MM.1S (cell line): ENCODE measurements at regions not wholly inside any gene's neighbourhood (a gene's known extent, or its start where the extent isn't known, plus 50 kb on each side); places are given as distances from the start of the nearest gene placed in this dataset.

Source experiments
- DNase-seq: peaks from one replicate; pipeline ENCODE4 v3.0.0-alpha.2; 2015
- H2AFZ ChIP-seq: fragments of 300-600 bp; sonication (generic); 2 replicates; pipeline ENCODE4 v1.6.0; 2016; ENCODE audit warnings: antibody characterized with exemption, low read length
- H3F3A ChIP-seq: fragments of 300-600 bp; sonication (generic); 2 replicates; pipeline ENCODE4 v1.6.1; 2016; ENCODE audit warnings: mild to moderate bottlenecking, antibody characterized with exemption, low read length, moderate library complexity, mixed read lengths; ENCODE audit not compliant: insufficient read depth
- H3K27ac ChIP-seq: fragments of 300-600 bp; sonication (generic); 2 replicates; pipeline ENCODE4 v1.5.1; 2016; ENCODE audit warnings: mild to moderate bottlenecking, low read length
- H3K27me3 ChIP-seq: fragments of 300-600 bp; sonication (generic); replicated peaks from 2 replicates; pipeline ENCODE4 v1.6.0; 2016; ENCODE audit warnings: low read length; ENCODE audit not compliant: insufficient read depth
- H3K36me3 ChIP-seq: fragments of 300-600 bp; sonication (generic); replicated peaks from 2 replicates; pipeline ENCODE4 v1.6.1; 2016; ENCODE audit warnings: mild to moderate bottlenecking, low read length, mixed read lengths; ENCODE audit not compliant: insufficient read depth
- H3K4me1 ChIP-seq: fragments of 300-600 bp; sonication (generic); 2 replicates; pipeline ENCODE4 v1.6.1; 2016; ENCODE audit warnings: low read length, mixed read lengths
- H3K4me2 ChIP-seq: fragments of 300-600 bp; sonication (generic); 2 replicates; pipeline ENCODE4 v1.6.0; 2016; ENCODE audit warnings: low read depth, low read length
- H3K4me3 ChIP-seq: fragments of 300-600 bp; sonication (generic); 2 replicates; pipeline ENCODE4 v1.5.1; 2016; ENCODE audit warnings: low read length, mixed read lengths
- H3K79me2 ChIP-seq: fragments of 300-600 bp; sonication (generic); 2 replicates; pipeline ENCODE4 v1.6.1; 2016; ENCODE audit warnings: mixed run types, low read length, mixed read lengths
- H3K9ac ChIP-seq: fragments of 300-600 bp; sonication (generic); 2 replicates; pipeline ENCODE4 v1.6.1; 2016; ENCODE audit warnings: low read length, mixed read lengths
- H3K9me2 ChIP-seq: fragments of 300-600 bp; sonication (generic); replicated peaks from 2 replicates; pipeline ENCODE4 v1.6.1; 2016; ENCODE audit warnings: mild to moderate bottlenecking, low read length, mixed read lengths; ENCODE audit not compliant: insufficient read depth
- H3K9me3 ChIP-seq: fragments of 300-600 bp; sonication (generic); replicated peaks from 2 replicates; pipeline ENCODE4 v1.6.1; 2016; ENCODE audit warnings: mild to moderate bottlenecking, low read length, mixed read lengths; ENCODE audit not compliant: insufficient read depth
- H4K20me1 ChIP-seq: fragments of 300-600 bp; sonication (generic); 2 replicates; pipeline ENCODE4 v1.6.1; 2016; ENCODE audit warnings: mild to moderate bottlenecking, low read length, moderate library complexity, mixed read lengths; ENCODE audit not compliant: insufficient read depth
- CTCF ChIP-seq: fragments of 300-600 bp; sonication (generic); IDR thresholded peaks from 2 replicates; pipeline ENCODE4 v1.5.1; 2016; ENCODE audit warnings: antibody characterized with exemption, low read length, mixed read lengths
- EZH2 ChIP-seq: fragments of 300-600 bp; sonication (generic); optimal IDR thresholded peaks from 2 replicates; pipeline ENCODE3; 2017; ENCODE audit warnings: low read depth, mild to moderate bottlenecking, antibody characterized with exemption, low read length, mixed read lengths
- EZH2phosphoT487 ChIP-seq: fragments of 300-600 bp; sonication (generic); IDR thresholded peaks from 2 replicates; pipeline ENCODE4 v1.6.1; 2018; ENCODE audit warnings: antibody characterized with exemption, low read length

DNA sequence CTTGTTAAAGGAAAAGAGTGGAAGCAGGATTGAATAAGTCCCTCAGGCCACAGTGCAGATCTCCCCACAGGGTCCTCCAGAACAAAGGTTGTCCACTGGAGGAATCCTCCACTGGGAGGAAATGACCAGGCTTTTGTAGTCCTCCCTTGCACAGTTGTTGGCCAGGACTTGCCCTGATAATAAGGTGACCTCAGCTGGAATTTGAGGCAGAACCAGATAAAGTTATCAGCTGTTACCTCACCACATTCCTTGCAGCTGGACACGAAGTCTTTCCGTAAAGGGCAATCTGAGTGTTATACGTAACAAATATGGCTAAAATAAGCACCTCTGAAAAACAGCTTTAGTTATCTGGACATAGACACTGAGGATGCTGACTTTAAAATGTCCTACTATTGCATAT is 83.5 kb upstream of the NAALADL2 start:
- Histone ChIP-seq H3K9ac (no peak overlapping the region), H3K4me3 (no peak overlapping the region), H3K27ac (no peak overlapping the region), H3K36me3 (no peaks in the 10 kb centered on the region), H3K79me2 (no peaks in the 10 kb centered on the region), H3K4me1 (no peaks in the 10 kb centered on the region), H2AFZ (no peak overlapping the region), H3K9me2 (no peaks in the 10 kb centered on the region), H3K4me2 (no peak overlapping the region), H4K20me1 (no peaks in the 10 kb centered on the region), H3K27me3 (no peaks in the 10 kb centered on the region), H3F3A (no peaks in the 10 kb centered on the region), H3K9me3 (no peaks in the 10 kb centered on the region)
- TF ChIP-seq EZH2phosphoT487 (no peak), EZH2 (no peak), CTCF (no peak)
- no peak for DNase-seq

DNA sequence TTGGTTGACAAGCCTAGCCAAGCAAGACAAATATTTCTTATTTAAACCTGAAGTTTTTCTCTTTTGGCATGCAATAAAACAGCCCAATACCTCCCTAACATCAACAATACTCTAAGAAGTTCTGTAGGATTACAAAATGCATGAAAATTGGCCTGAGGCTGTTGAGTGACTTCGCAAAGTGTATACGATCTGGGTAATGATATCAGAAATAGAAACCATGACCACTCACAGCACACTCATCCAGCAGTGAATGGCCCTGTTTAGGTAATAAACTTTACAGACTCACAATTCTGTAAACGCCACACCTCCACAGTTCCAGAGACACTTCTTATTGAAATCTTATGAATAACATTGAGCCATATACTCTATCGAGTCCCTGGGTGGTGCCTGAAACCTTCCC is 83.0 kb upstream of the NAALADL2 start:
- Histone ChIP-seq H3K27me3 (no peaks in the 10 kb centered on the region), H3K4me2 (no peak overlapping the region), H2AFZ (no peak overlapping the region), H3K4me1 (no peaks in the 10 kb centered on the region), H3K36me3 (no peaks in the 10 kb centered on the region), H3K9me3 (no peaks in the 10 kb centered on the region), H3K79me2 (no peaks in the 10 kb centered on the region), H3F3A (no peaks in the 10 kb centered on the region), H3K4me3 (no peak overlapping the region), H3K9ac (no peak overlapping the region), H3K27ac (no peak overlapping the region), H4K20me1 (no peaks in the 10 kb centered on the region), H3K9me2 (no peaks in the 10 kb centered on the region)
- no peak for DNase-seq
- no peak for TF ChIP-seq EZH2

GRCh38 chr3:174776636-174777035 is 82.5 kb upstream of the NAALADL2 start:
- no peak for TF ChIP-seq EZH2
- no peak for TF ChIP-seq EZH2phosphoT487
- TF ChIP-seq CTCF, result no peak
- DNase-seq, result no peak
- H2AFZ ChIP-seq, result no peak overlapping the region
- no peaks in the 10 kb centered on the region for H3K27me3 ChIP-seq
- no peaks in the 10 kb centered on the region for H3F3A ChIP-seq
- H4K20me1 ChIP-seq, result no peaks in the 10 kb centered on the region
- H3K9me2 ChIP-seq, result no peaks in the 10 kb centered on the region
- no peaks in the 10 kb centered on the region for H3K36me3 ChIP-seq
- no peaks in the 10 kb centered on the region for H3K9me3 ChIP-seq
- no peak overlapping the region for H3K4me2 ChIP-seq
- H3K4me1 ChIP-seq, result no peaks in the 10 kb centered on the region
- no peak overlapping the region for H3K4me3 ChIP-seq
- no peaks in the 10 kb centered on the region for H3K79me2 ChIP-seq
- H3K27ac ChIP-seq, result no peak overlapping the region
- H3K9ac ChIP-seq, result no peak overlapping the region

- Histone ChIP-seq H3K9me3 (no peaks in the 10 kb centered on the region), H3K9ac (no peak overlapping the region), H3K79me2 (no peaks in the 10 kb centered on the region), H3K4me2 (no peak overlapping the region), H3K27ac (no peak overlapping the region), H3K4me1 (no peaks in the 10 kb centered on the region), H3K9me2 (no peaks in the 10 kb centered on the region), H3K36me3 (no peaks in the 10 kb centered on the region), H4K20me1 (no peaks in the 10 kb centered on the region), H3K4me3 (no peak overlapping the region), H3F3A (no peaks in the 10 kb centered on the region), H3K27me3 (no peaks in the 10 kb centered on the region), H2AFZ (no peak overlapping the region)
- TF ChIP-seq EZH2, result no peak
- no peak for TF ChIP-seq CTCF
- no peak for TF ChIP-seq EZH2phosphoT487
- no peak for DNase-seq
Measured at GRCh38 chr3:174777813-174778212, 81.3 kb upstream of the NAALADL2 start.
